HEK293 (cell line): ENCODE measurements at regions not wholly inside any gene's neighbourhood (a gene's known extent, or its start where the extent isn't known, plus 50 kb on each side); places are given as distances from the start of the nearest gene placed in this dataset.

ENCODE experiments used
- CTCF ChIA-PET: fragments of 350-600 bp; formaldehyde crosslinking; extraction: SDS; loops from one replicate; lab custom pipeline; 2021; ENCODE audit warnings: antibody characterized with exemption; lab: Yijun Ruan, JAX
- POLR2A ChIA-PET: fragments of 300-600 bp; formaldehyde crosslinking; extraction: SDS; loops from one replicate; lab custom pipeline; 2020; ENCODE audit warnings: antibody characterized with exemption, inconsistent platforms; lab: Yijun Ruan, JAX
- H3K27ac ChIP-seq: fragments of 200-500 bp; sonication (Bioruptor generic); 2 replicates; pipeline ENCODE4 v1.5.1; 2014; ENCODE audit warnings: low read depth, low read length, control low read depth, inconsistent platforms; ENCODE audit errors: extremely low read depth
- H3K36me3 ChIP-seq, 2 experiments: fragments of 200-500 bp in 1 of 2; sonication (Bioruptor generic) in 1 of 2; 1 replicate in 1 of 2; 2 replicates in 1 of 2; pipeline ENCODE4 v1.5.1; 2014 to 2017; ENCODE audit warnings: inconsistent platforms in 2 of 2, low read length in 2 of 2; ENCODE audit not compliant: control insufficient read depth in 2 of 2, insufficient read depth in 1 of 2
- H3K4me1 ChIP-seq: fragments of 200-500 bp; sonication (Bioruptor generic); 2 replicates; pipeline ENCODE4 v1.5.1; 2014; ENCODE audit warnings: mild to moderate bottlenecking, low read length, inconsistent platforms; ENCODE audit not compliant: control insufficient read depth, insufficient read depth
- H3K4me3 ChIP-seq: 2 replicates; pipeline ENCODE4 v1.5.1; 2011; ENCODE audit warnings: low read depth, mild to moderate bottlenecking, control low read depth, low read length, moderate library complexity
- H3K9me3 ChIP-seq: fragments of 200-500 bp; sonication (Bioruptor generic); 2 replicates; pipeline ENCODE4 v1.5.1; 2014; ENCODE audit warnings: low read depth, low read length, inconsistent platforms; ENCODE audit not compliant: control insufficient read depth, insufficient read depth
- OVOL3 ChIP-seq: fragments of 450-650 bp; formaldehyde crosslinking; IDR thresholded peaks from 2 replicates; pipeline ENCODE4 v1.5.1; 2016; ENCODE audit warnings: missing biosample characterization, missing genetic modification characterization
- PRDM10 ChIP-seq: fragments of 450-650 bp; formaldehyde crosslinking; IDR thresholded peaks from 2 replicates; pipeline ENCODE4 v1.5.1; 2016; ENCODE audit warnings: missing biosample characterization, missing genetic modification characterization
- SALL2 ChIP-seq: fragments of 450-650 bp; formaldehyde crosslinking; IDR thresholded peaks from 2 replicates; pipeline ENCODE4 v1.5.0; 2017; ENCODE audit warnings: missing biosample characterization, mild to moderate bottlenecking, missing genetic modification characterization, borderline replicate concordance
- SCRT1 ChIP-seq: fragments of 450-650 bp; formaldehyde crosslinking; IDR thresholded peaks from 2 replicates; pipeline ENCODE4 v1.5.1; 2016; ENCODE audit warnings: missing biosample characterization, missing genetic modification characterization, borderline replicate concordance
- TRIM28 ChIP-seq: IDR thresholded peaks from 2 replicates; pipeline ENCODE4 v1.6.1; 2011; ENCODE audit warnings: low read length, control low read depth, borderline replicate concordance
- ZBTB1 ChIP-seq: fragments of 450-650 bp; formaldehyde crosslinking; IDR thresholded peaks from 2 replicates; pipeline ENCODE4 v1.5.1; 2016; ENCODE audit warnings: missing biosample characterization, missing genetic modification characterization
- ZBTB21 ChIP-seq: fragments of 450-650 bp; formaldehyde crosslinking; IDR thresholded peaks from 2 replicates; pipeline ENCODE4 v1.5.1; 2017; ENCODE audit warnings: missing biosample characterization, missing genetic modification characterization
- ZEB2 ChIP-seq: fragments of 450-650 bp; formaldehyde crosslinking; IDR thresholded peaks from 2 replicates; pipeline ENCODE4 v1.5.1; 2016; ENCODE audit warnings: missing biosample characterization, missing genetic modification characterization
- ZNF133 ChIP-seq: fragments of 450-650 bp; formaldehyde crosslinking; IDR thresholded peaks from 2 replicates; pipeline ENCODE4 v1.5.1; 2016; ENCODE audit warnings: missing biosample characterization, missing genetic modification characterization
- ZNF157 ChIP-seq: fragments of 450-650 bp; formaldehyde crosslinking; IDR thresholded peaks from 2 replicates; pipeline ENCODE4 v1.5.1; 2016; ENCODE audit warnings: missing biosample characterization, missing genetic modification characterization
- ZNF175 ChIP-seq: fragments of 450-650 bp; formaldehyde crosslinking; IDR thresholded peaks from 2 replicates; pipeline ENCODE4 v1.5.1; 2016; ENCODE audit warnings: missing biosample characterization, missing genetic modification characterization
- ZNF398 ChIP-seq: fragments of 450-650 bp; formaldehyde crosslinking; IDR thresholded peaks from 2 replicates; pipeline ENCODE4 v1.5.1; 2017; ENCODE audit warnings: missing biosample characterization, missing genetic modification characterization
- ZNF423 ChIP-seq: fragments of 450-650 bp; formaldehyde crosslinking; IDR thresholded peaks from 2 replicates; pipeline ENCODE4 v1.5.1; 2016; ENCODE audit warnings: missing biosample characterization, missing genetic modification characterization
- ZNF48 ChIP-seq: fragments of 450-650 bp; formaldehyde crosslinking; IDR thresholded peaks from 2 replicates; pipeline ENCODE4 v1.5.1; 2016; ENCODE audit warnings: missing biosample characterization, missing genetic modification characterization
- ZNF555 ChIP-seq: fragments of 450-650 bp; formaldehyde crosslinking; conservative IDR thresholded peaks from 2 replicates; pipeline ENCODE4 v1.5.1; 2017; ENCODE audit warnings: missing biosample characterization, mild to moderate bottlenecking, missing genetic modification characterization, inconsistent platforms
- ZNF561 ChIP-seq: fragments of 450-650 bp; IDR thresholded peaks from 2 replicates; pipeline ENCODE4 v1.5.1; 2018; ENCODE audit warnings: missing biosample characterization, missing genetic modification characterization, borderline replicate concordance
- ZNF596 ChIP-seq: fragments of 450-650 bp; IDR thresholded peaks from 2 replicates; pipeline ENCODE4 v1.5.0; 2018; ENCODE audit warnings: missing biosample characterization, mild to moderate bottlenecking, missing genetic modification characterization, moderate library complexity
- ZNF777 ChIP-seq: fragments of 450-650 bp; formaldehyde crosslinking; IDR thresholded peaks from 2 replicates; pipeline ENCODE4 v1.5.1; 2017; ENCODE audit warnings: missing biosample characterization, missing genetic modification characterization, borderline replicate concordance
- ZSCAN16 ChIP-seq: fragments of 450-650 bp; formaldehyde crosslinking; IDR thresholded peaks from 2 replicates; pipeline ENCODE4 v1.5.1; 2016; ENCODE audit warnings: missing biosample characterization, missing genetic modification characterization
- ZSCAN18 ChIP-seq: fragments of 450-650 bp; formaldehyde crosslinking; IDR thresholded peaks from 2 replicates; pipeline ENCODE4 v1.5.1; 2016; ENCODE audit warnings: missing biosample characterization, missing genetic modification characterization
- TF ChIP-seq, protein P1 (sequence below): fragments of 450-650 bp; formaldehyde crosslinking; IDR thresholded peaks from 2 replicates; pipeline ENCODE4 v1.5.1; 2016; ENCODE audit warnings: missing biosample characterization, missing genetic modification characterization
- TF ChIP-seq, protein P2 (sequence below): fragments of 450-650 bp; formaldehyde crosslinking; IDR thresholded peaks from 2 replicates; pipeline ENCODE4 v1.5.1; 2016; ENCODE audit warnings: missing biosample characterization, missing genetic modification characterization

DNA sequence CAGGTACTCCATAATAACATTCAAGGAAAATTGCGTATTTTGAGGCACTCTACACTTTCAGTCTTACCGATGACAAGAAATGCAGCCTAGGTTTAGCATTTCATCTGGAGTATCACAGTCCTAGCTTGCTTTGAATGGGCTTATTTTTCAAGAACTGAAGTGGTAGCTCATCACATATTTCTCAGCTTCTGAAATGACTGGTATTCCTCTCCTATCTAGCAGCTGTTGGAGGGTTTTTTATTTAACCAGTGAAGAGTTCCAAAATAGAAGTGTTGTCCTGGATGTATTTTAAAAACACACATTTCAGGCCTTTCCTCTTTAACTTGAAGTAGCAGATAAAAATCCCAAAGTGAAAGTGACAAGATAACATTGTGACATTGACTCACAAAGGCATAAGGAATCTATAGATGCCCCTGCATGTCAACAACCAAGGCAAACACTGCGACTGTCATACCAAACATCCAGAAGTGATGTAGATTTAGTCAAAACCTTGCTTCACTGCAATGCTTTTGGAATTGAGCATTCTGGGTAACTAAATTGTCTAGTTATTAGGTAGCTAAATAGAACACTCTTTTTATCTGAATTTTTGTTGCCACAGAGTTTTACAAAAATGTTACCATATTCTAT is 182.2 kb upstream of the FBXO33 start:
- Histone ChIP-seq H3K4me1 (no peaks in the 10 kb centered on the region), H3K27ac (no peak overlapping the region), H3K4me3 (no peak overlapping the region), H3K9me3 (no peaks in the 10 kb centered on the region), H3K36me3 (no peaks in the 10 kb centered on the region)
- POLR2A ChIA-PET = no interaction called here
- TF ChIP-seq ZSCAN18 (tag by site-specific recombination) (no peak), ZNF157 (no peak), ZBTB1 (tag by site-specific recombination) (no peak)
- CTCF ChIA-PET = interaction anchor here (0.6 kb wide), 1 partner anchor 407 kb away, joined by 3 read pairs; no protein-coding TSS in a partner anchor

DNA sequence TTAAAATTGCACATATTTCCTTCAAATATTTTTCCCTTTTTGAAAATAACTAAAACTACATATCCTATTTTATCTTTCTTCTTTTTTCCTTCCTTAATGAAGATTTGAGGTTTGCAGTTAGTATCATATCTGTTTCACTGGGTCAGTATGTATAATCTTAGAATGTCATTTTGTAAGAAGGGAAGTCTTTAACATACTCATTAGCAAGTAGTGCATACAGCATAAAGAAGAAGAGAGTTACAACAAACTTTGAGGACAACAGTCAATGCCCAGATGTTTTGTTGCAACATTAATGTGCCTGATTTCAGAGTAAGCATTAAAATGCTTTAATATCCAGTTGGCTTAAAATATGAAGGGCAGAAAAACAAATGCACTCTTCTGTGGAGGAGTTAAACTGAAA is 176.9 kb upstream of the FBXO33 start:
- Histone ChIP-seq H3K4me1 (no peaks in the 10 kb centered on the region), H3K27ac (no peak overlapping the region), H3K9me3 (no peaks in the 10 kb centered on the region), H3K36me3 (no peaks in the 10 kb centered on the region), H3K4me3 (no peak overlapping the region)
- ChIA-PET CTCF (no interaction called here), POLR2A (no interaction called here)
- TF ChIP-seq ZEB2 (tag by site-specific recombination) (no peak), PRDM10 (tag by site-specific recombination) (no peak), ZNF561 (tag by site-specific recombination) (no peak), SCRT1 (tag by site-specific recombination) (no peak), ZNF777 (no peak), TRIM28 (no peak), ZBTB1 (tag by site-specific recombination) (no peak), ZNF423 (tag by site-specific recombination) (no peak), ZNF555 (no peak), ZSCAN16 (tag by site-specific recombination) (no peak), ZNF175 (no peak)
- TF ChIP-seq, protein P1, sequence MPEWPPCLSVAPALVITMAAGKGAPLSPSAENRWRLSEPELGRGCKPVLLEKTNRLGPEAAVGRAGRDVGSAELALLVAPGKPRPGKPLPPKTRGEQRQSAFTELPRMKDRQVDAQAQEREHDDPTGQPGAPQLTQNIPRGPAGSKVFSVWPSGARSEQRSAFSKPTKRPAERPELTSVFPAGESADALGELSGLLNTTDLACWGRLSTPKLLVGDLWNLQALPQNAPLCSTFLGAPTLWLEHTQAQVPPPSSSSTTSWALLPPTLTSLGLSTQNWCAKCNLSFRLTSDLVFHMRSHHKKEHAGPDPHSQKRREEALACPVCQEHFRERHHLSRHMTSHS (tag by site-specific recombination) = no peak

- Histone ChIP-seq H3K36me3 (no peaks in the 10 kb centered on the region), H3K9me3 (no peaks in the 10 kb centered on the region), H3K27ac (no peak overlapping the region), H3K4me3 (no peak overlapping the region), H3K4me1 (no peaks in the 10 kb centered on the region)
- ChIA-PET CTCF (no interaction called here), POLR2A (no interaction called here)
- TF ChIP-seq ZBTB21 (no peak), OVOL3 (tag by site-specific recombination) (no peak), ZNF398 (tag by site-specific recombination) (no peak), SALL2 (tag by site-specific recombination) (no peak), ZNF133 (tag by site-specific recombination) (no peak), ZNF596 (tag by site-specific recombination) (no peak), ZNF48 (tag by site-specific recombination) (no peak)
- TF ChIP-seq, protein P2, sequence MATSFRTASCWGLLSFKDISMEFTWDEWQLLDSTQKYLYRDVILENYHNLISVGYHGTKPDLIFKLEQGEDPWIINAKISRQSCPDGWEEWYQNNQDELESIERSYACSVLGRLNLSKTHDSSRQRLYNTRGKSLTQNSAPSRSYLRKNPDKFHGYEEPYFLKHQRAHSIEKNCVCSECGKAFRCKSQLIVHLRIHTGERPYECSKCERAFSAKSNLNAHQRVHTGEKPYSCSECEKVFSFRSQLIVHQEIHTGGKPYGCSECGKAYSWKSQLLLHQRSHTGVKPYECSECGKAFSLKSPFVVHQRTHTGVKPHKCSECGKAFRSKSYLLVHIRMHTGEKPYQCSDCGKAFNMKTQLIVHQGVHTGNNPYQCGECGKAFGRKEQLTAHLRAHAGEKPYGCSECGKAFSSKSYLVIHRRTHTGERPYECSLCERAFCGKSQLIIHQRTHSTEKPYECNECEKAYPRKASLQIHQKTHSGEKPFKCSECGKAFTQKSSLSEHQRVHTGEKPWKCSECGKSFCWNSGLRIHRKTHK (tag by site-specific recombination) = no peak
Observed at GRCh38 chr14:39607978-39608377, 175.7 kb upstream of the FBXO33 start.
